ENCODE measurements at regions not wholly inside any gene's neighbourhood (a gene's known extent, or its start where the extent isn't known, plus 50 kb on each side); places are given as distances from the start of the nearest gene placed in this dataset.
"Not testable (repeated sequence)": the region's sequence is repeated elsewhere in the genome, so short reads cannot be mapped to it uniquely, and the experiment has no call there.

GRCh38 chr4:154164931-154165839 is 326.4 kb downstream of the DCHS2 start:
- no peak for DNase-seq (ENCODE audit: low read depth in 3 of 3, low spot score in 2 of 3)

GRCh38 chr4:154160519-154161301 is 330.9 kb downstream of the DCHS2 start:
- no peak for DNase-seq (ENCODE audit: low read depth in 3 of 3, low spot score in 2 of 3)

GRCh38 chr4:154158361-154159155 is 333.0 kb downstream of the DCHS2 start:
- DNase-seq (ENCODE audit: low read depth in 3 of 3, low spot score in 2 of 3) = no peak

- no peak for DNase-seq (ENCODE audit: low read depth in 3 of 3, low spot score in 2 of 3)
Measured at GRCh38 chr4:154152546-154152945, 339.1 kb downstream of the DCHS2 start.

- not testable (repeated sequence) for DNase-seq (ENCODE audit: low read depth in 3 of 3, low spot score in 2 of 3)
Measured at GRCh38 chr4:154149236-154149635, 342.4 kb downstream of the DCHS2 start.

GRCh38 chr4:154143720-154144119 is 347.9 kb downstream of the DCHS2 start:
- no peak for DNase-seq (ENCODE audit: low read depth in 3 of 3, low spot score in 2 of 3)

- DNase-seq (ENCODE audit: low read depth in 3 of 3, low spot score in 2 of 3) = no peak
Measured at GRCh38 chr4:154142664-154143063, 348.9 kb downstream of the DCHS2 start.

GRCh38 chr4:154140869-154141268 is 350.7 kb downstream of the DCHS2 start:
- no peak for DNase-seq (ENCODE audit: low read depth in 3 of 3, low spot score in 2 of 3)

GRCh38 chr4:154137320-154137905 is 348.5 kb upstream of the SFRP2 start:
- DNase-seq (ENCODE audit: low read depth in 3 of 3, low spot score in 2 of 3) = no peak

- DNase-seq (ENCODE audit: low read depth in 3 of 3, low spot score in 2 of 3) = no peak
Measured at GRCh38 chr4:154135576-154135975, 346.7 kb upstream of the SFRP2 start.

GRCh38 chr4:154132406-154132805 is 343.5 kb upstream of the SFRP2 start:
- DNase-seq (ENCODE audit: low read depth in 3 of 3, low spot score in 2 of 3) = no peak

- DNase-seq (ENCODE audit: low read depth in 3 of 3, low spot score in 2 of 3) = no peak
Measured at GRCh38 chr4:154126276-154126675, 337.4 kb upstream of the SFRP2 start.

- DNase-seq (ENCODE audit: low read depth in 3 of 3, low spot score in 2 of 3) = no peak
Measured at GRCh38 chr4:154125340-154125739, 336.5 kb upstream of the SFRP2 start.

- DNase-seq (ENCODE audit: low read depth in 3 of 3, low spot score in 2 of 3) = no peak
Measured at GRCh38 chr4:154124539-154125255, 335.8 kb upstream of the SFRP2 start.

GRCh38 chr4:154123897-154124296 is 335.0 kb upstream of the SFRP2 start:
- no peak for DNase-seq (ENCODE audit: low read depth in 3 of 3, low spot score in 2 of 3)

GRCh38 chr4:154120690-154121345 is 331.9 kb upstream of the SFRP2 start:
- DNase-seq (ENCODE audit: low read depth in 3 of 3, low spot score in 2 of 3) = no peak

GRCh38 chr4:154120006-154120676 is 331.3 kb upstream of the SFRP2 start:
- DNase-seq (ENCODE audit: low read depth in 3 of 3, low spot score in 2 of 3) = no peak

- DNase-seq (ENCODE audit: low read depth in 3 of 3, low spot score in 2 of 3) = no peak
Measured at GRCh38 chr4:154119317-154119716, 330.4 kb upstream of the SFRP2 start.

- DNase-seq (ENCODE audit: low read depth in 3 of 3, low spot score in 2 of 3) = not testable (repeated sequence)
Measured at GRCh38 chr4:154117726-154118125, 328.8 kb upstream of the SFRP2 start.
